ENCODE measurements at regions not wholly inside any gene's neighbourhood (a gene's known extent, or its start where the extent isn't known, plus 50 kb on each side); places are given as distances from the start of the nearest gene placed in this dataset.

DNA sequence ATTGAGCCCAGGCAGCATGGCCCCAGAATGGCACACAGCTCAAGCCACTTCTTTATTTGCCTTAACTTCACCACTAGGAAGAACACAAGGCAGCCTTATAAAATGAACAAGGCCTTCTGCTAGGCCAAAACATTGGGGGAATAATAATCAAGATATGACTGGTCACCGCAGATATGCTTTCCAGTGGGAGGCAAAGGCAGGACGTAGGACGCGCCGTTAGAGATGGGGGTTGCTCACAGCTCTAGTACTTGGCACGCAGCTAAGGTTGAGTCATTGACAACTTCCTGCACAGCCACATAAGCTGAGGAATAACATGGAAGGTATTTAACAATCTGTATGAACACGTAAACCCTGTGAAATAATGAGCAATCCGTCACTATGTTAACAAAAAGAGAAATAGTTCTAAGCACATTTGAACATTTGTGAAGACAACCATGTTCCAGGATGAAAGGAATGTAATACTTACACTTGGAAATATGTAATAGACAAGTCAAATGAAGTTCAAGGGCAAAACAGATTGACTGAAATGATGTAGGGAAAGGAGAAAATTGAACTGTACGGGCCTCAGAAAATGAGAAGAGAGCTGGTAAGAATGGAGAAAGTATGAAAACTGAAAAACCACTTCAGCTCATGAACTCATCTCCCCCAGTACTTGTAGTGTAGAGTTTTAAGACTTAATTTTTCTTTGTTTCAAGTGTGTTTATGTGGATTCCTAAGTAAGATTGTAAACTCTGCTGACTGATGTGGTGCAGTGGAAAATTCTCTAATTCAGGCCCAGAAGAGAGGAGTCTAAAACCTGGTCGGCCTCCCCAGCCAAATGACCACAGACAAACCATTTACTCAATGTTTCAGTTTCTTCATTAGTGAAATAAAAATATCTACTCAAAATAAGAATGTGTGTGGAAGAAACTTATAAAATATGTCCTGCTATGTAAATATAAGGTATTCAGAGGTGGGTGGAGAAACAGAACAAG is 59.3 kb upstream of the CCDC91 start (continued):
- TF ChIP-seq, protein P1, sequence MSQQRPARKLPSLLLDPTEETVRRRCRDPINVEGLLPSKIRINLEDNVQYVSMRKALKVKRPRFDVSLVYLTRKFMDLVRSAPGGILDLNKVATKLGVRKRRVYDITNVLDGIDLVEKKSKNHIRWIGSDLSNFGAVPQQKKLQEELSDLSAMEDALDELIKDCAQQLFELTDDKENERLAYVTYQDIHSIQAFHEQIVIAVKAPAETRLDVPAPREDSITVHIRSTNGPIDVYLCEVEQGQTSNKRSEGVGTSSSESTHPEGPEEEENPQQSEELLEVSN (IDR thresholded peaks at IDR 0.05; ENCODE audit: borderline replicate concordance, low read depth) = no peak; the same call in 1 of the 2 replicates
- TF ChIP-seq GATA3 (IDR thresholded peaks at IDR 0.05; ENCODE audit: borderline replicate concordance) (peak; percentile 61; the same call in 1 of the 2 replicates), HDAC2 (IDR thresholded peaks at IDR 0.05) (no peak)

DNA sequence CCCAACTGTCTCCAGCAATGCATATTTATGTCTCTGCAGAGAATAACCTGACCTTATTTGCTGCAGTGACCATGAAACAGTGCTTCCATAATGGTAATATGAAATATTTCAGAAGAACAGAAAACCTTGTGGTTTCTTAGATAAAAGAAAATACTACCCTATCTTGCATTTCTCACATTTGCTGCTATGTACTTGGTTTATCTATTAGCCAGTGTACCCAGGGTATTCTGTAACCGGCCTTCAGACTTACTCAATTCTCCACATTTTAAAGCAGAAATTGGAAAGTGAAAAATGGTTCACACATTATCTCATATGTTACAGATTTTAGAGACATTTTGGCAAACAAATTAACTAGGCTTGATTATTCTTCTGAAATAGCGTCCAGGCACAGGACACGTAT is 57.9 kb upstream of the CCDC91 start:
- Histone ChIP-seq H3K4me1 (peaks cover 26% of the 10 kb centered on the region), H3K27ac (peak overlapping the region in 1 of 2 experiments; percentile 23; a peak in 1 of 6 replicates), H3K9me3 (no peaks in the 10 kb centered on the region), H3K4me3 (no peak overlapping the region), H3K4me2 (no peak overlapping the region)
- 95% methylated on average over 3 of the region's 3 CpGs for WGBS (ENCODE audit: missing lambda C conversion rate)
- ChIA-PET CTCF (no interaction called here), POLR2A (no interaction called here)
- DNase-seq (ENCODE audit: low read depth in 1 of 2, low spot score in 1 of 2) = no peak
- no peak for FAIRE-seq
- TF ChIP-seq PHF8 (IDR thresholded peaks at IDR 0.05; ENCODE audit: borderline replicate concordance, low read depth) (no peak), HOXA7 (CRISPR knock-in tag; IDR thresholded peaks at IDR 0.05) (no peak), TP53 (CRISPR knock-in tag; IDR thresholded peaks at IDR 0.05) (no peak), SREBF2 (IDR thresholded peaks at IDR 0.05) (no peak), CBX2 (IDR thresholded peaks at IDR 0.05; ENCODE audit: borderline replicate concordance, low read depth) (no peak)
- TF ChIP-seq, protein P2, sequence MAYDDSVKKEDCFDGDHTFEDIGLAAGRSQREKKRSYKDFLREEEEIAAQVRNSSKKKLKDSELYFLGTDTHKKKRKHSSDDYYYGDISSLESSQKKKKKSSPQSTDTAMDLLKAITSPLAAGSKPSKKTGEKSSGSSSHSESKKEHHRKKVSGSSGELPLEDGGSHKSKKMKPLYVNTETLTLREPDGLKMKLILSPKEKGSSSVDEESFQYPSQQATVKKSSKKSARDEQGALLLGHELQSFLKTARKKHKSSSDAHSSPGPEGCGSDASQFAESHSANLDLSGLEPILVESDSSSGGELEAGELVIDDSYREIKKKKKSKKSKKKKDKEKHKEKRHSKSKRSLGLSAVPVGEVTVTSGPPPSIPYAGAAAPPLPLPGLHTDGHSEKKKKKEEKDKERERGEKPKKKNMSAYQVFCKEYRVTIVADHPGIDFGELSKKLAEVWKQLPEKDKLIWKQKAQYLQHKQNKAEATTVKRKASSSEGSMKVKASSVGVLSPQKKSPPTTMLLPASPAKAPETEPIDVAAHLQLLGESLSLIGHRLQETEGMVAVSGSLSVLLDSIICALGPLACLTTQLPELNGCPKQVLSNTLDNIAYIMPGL (CRISPR knock-in tag; IDR thresholded peaks at IDR 0.05; ENCODE audit: borderline replicate concordance) = no peak
- TF ChIP-seq, protein P3, sequence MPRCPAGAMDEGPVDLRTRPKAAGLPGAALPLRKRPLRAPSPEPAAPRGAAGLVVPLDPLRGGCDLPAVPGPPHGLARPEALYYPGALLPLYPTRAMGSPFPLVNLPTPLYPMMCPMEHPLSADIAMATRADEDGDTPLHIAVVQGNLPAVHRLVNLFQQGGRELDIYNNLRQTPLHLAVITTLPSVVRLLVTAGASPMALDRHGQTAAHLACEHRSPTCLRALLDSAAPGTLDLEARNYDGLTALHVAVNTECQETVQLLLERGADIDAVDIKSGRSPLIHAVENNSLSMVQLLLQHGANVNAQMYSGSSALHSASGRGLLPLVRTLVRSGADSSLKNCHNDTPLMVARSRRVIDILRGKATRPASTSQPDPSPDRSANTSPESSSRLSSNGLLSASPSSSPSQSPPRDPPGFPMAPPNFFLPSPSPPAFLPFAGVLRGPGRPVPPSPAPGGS (IDR thresholded peaks at IDR 0.05) = no peak
- TF ChIP-seq, protein P1 (IDR thresholded peaks at IDR 0.05; ENCODE audit: borderline replicate concordance, low read depth) = no peak
- no peak for ATAC-seq

DNA sequence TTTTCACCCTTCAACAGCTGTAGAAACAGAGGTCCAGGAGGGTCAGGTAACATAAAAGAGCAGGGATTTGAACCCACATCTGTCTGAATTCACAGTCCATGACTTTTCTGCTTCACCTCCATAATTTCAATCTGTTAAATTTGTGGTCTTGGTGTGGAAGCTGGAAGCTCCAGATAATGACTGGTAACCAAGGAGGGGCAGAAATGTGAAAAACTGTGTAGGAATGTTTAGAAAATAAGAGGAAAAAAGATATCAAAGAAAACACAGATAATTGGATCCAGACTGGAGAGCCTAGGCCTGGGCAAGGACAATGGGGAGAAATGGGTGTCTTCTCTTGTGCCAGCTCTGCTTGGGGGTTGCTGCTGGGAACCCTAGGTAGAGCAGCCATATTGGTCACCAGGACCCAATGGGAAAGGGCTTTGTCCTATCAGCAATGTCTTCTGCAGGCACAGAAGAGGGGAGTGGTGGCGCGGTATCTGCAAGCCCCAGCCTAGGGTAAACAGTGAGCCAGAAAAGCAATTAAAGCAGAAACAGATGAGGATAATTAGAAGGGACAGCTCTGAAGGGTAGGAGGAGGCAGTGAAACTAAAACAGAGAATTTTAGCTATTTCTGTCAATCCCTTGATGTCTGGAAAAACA is 54.3 kb upstream of the CCDC91 start:
- H3K9me3 ChIP-seq = no peaks in the 10 kb centered on the region
- CTCF ChIA-PET = interaction anchor here (0.7 to 1.3 kb wide), 4 partner anchors 11 to 166 kb away, joined by 3 to 6 read pairs (median 4); no protein-coding TSS in a partner anchor
- WGBS (ENCODE audit: missing lambda C conversion rate) = 96% methylated on average over 2 of the region's 2 CpGs

DNA sequence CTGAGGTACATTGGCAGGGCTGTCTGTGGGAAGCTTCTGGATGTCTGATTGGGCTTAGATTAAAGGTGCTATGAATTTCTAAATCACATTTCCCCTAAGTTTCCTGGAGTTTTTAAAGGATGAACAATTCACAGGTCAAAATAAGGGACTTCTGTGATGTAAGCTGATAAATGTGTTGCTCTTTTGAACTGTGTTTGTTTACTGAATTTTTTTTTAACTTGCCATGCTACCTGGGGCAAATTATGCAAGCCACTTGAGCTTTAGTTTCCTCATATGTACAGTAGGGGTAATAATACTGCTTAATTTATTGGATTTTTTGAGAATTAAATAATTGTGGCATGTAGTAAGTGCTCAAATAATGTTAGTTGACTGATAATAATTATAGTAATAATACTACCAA is 52.8 kb upstream of the CCDC91 start:
- Histone ChIP-seq H3K4me2 (no peak overlapping the region; the same call in 2 of the 3 replicates), H3K4me3 (no peak overlapping the region), H3K9me3 (no peaks in the 10 kb centered on the region), H3K27ac (no peak overlapping the region), H3K4me1 (peaks cover 6% of the 10 kb centered on the region; the same call in 2 of the 3 replicates)
- no peak for ATAC-seq
- DNase-seq (ENCODE audit: low read depth in 1 of 2, low spot score in 1 of 2) = no peak
- FAIRE-seq = no peak
- TF ChIP-seq, protein P4, sequence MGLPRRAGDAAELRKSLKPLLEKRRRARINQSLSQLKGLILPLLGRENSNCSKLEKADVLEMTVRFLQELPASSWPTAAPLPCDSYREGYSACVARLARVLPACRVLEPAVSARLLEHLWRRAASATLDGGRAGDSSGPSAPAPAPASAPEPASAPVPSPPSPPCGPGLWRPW (IDR thresholded peaks at IDR 0.05) = no peak
- CTCF ChIA-PET = interaction anchor here (1.2 to 1.5 kb wide), 2 partner anchors 168 to 404 kb away, joined by 4 read pairs; no protein-coding TSS in a partner anchor
- POLR2A ChIA-PET = no interaction called here

More for the DNA sequence above, 54.3 kb upstream of the CCDC91 start:
- no peak for DNase-seq (ENCODE audit: low read depth in 1 of 2, low spot score in 1 of 2)
- no peak overlapping the region for H3K4me2 ChIP-seq
- peaks cover 19% of the 10 kb centered on the region for H3K4me1 ChIP-seq
- H3K4me3 ChIP-seq = no peak overlapping the region
- POLR2A ChIA-PET = interaction anchor here (1.3 kb wide), 1 partner anchor 33 kb away, joined by 3 read pairs; no protein-coding TSS in a partner anchor
- no peak for TF ChIP-seq NPAS2 (CRISPR knock-in tag; IDR thresholded peaks at IDR 0.05; ENCODE audit: borderline replicate concordance)
- TF ChIP-seq NFE2L2 (conservative IDR thresholded peaks at IDR 0.05; ENCODE audit: low read length) = no peak
- no peak for ATAC-seq
- H3K27ac ChIP-seq = no peak overlapping the region
- no peak for FAIRE-seq
